Liver (tissue), 7 donors: ENCODE measurements at regions not wholly inside any gene's neighbourhood (a gene's known extent, or its start where the extent isn't known, plus 50 kb on each side); places are given as distances from the start of the nearest gene placed in this dataset.

Experiments
- DNase-seq: peaks from one replicate; pipeline ENCODE4 v3.0.0-alpha.2; 2017; ENCODE audit warnings: low spot score
- H3K27ac ChIP-seq, 2 donors: one replicate each; pipeline ENCODE4 v1.7.0; 2013; ENCODE audit warnings: inconsistent platforms in 2 of 2, low read length in 2 of 2, control low read depth in 1 of 2, low read depth in 1 of 2, mild to moderate bottlenecking in 1 of 2
- H3K27me3 ChIP-seq, 4 donors: one replicate each; pipeline versions ENCODE4 v1.6.1 to v1.7.0; 2013; ENCODE audit warnings: low read length in 3 of 4, inconsistent platforms in 1 of 4, mild to moderate bottlenecking in 1 of 4, moderate library complexity in 1 of 4; ENCODE audit not compliant: control insufficient read depth in 4 of 4, insufficient read depth in 4 of 4
- H3K36me3 ChIP-seq, 4 donors: one replicate each; pipeline versions ENCODE4 v1.6.1 to v1.7.0; 2013; ENCODE audit warnings: low read length in 3 of 4, mild to moderate bottlenecking in 3 of 4, low read depth in 1 of 4, moderate library complexity in 1 of 4; ENCODE audit not compliant: control insufficient read depth in 4 of 4, insufficient read depth in 3 of 4
- H3K4me1 ChIP-seq, 4 donors: one replicate each; pipeline versions ENCODE4 v1.6.1 to v1.7.0; 2013; ENCODE audit warnings: low read length in 3 of 4, mild to moderate bottlenecking in 3 of 4, moderate library complexity in 1 of 4; ENCODE audit not compliant: control insufficient read depth in 4 of 4, insufficient read depth in 4 of 4
- H3K4me3 ChIP-seq, 3 donors: one replicate each; pipeline versions ENCODE4 v1.6.1 to v1.7.0; 2013; ENCODE audit warnings: low read length in 3 of 3, control low read depth in 1 of 3, low read depth in 1 of 3, mild to moderate bottlenecking in 1 of 3
- H3K9ac ChIP-seq, 2 donors: one replicate each; pipeline ENCODE4 v1.7.0; 2013; ENCODE audit warnings: low read length in 2 of 2, mild to moderate bottlenecking in 2 of 2, moderate library complexity in 2 of 2, control low read depth in 1 of 2, low read depth in 1 of 2
- H3K9me3 ChIP-seq, 4 donors: one replicate each; pipeline versions ENCODE4 v1.6.1 to v1.7.0; 2013; ENCODE audit warnings: low read length in 3 of 4; ENCODE audit not compliant: control insufficient read depth in 4 of 4
- ATF3 ChIP-seq: IDR thresholded peaks from 2 replicates; pipeline ENCODE4 v1.6.1; 2016; ENCODE audit warnings: antibody characterized with exemption
- EGR1 ChIP-seq, 2 donors: IDR thresholded peaks; 2 replicates each; pipeline ENCODE4 v1.6.1; 2016 to 2018; ENCODE audit warnings: antibody characterized with exemption in 2 of 2, low read depth in 2 of 2
- FOXA1 ChIP-seq: IDR thresholded peaks from 2 replicates; pipeline ENCODE4 v1.6.1; 2016; ENCODE audit warnings: antibody characterized with exemption
- FOXA2 ChIP-seq: IDR thresholded peaks from 2 replicates; pipeline ENCODE4 v1.6.1; 2016; ENCODE audit warnings: antibody characterized with exemption
- GABPA ChIP-seq, 2 donors: IDR thresholded peaks in 1 of 2; conservative IDR thresholded peaks in 1 of 2; 2 replicates each; pipeline ENCODE4 v1.6.1; 2016; ENCODE audit warnings: antibody characterized with exemption in 2 of 2, mild to moderate bottlenecking in 1 of 2, moderate library complexity in 1 of 2
- HNF4A ChIP-seq, 2 donors: conservative IDR thresholded peaks; 2 replicates each; pipeline ENCODE4 v1.6.1; 2016; ENCODE audit warnings: antibody characterized with exemption in 2 of 2, mild to moderate bottlenecking in 2 of 2
- HNF4G ChIP-seq: IDR thresholded peaks from 2 replicates; pipeline ENCODE4 v1.6.1; 2016; ENCODE audit warnings: antibody characterized with exemption
- JUND ChIP-seq, 2 donors: IDR thresholded peaks; 2 replicates each; pipeline ENCODE4 v1.6.1; 2016; ENCODE audit warnings: antibody characterized with exemption in 2 of 2
- NR2F2 ChIP-seq: IDR thresholded peaks from 2 replicates; pipeline ENCODE4 v1.6.1; 2016; ENCODE audit warnings: antibody characterized with exemption
- RAD21 ChIP-seq, 2 donors: IDR thresholded peaks; 2 replicates each; pipeline ENCODE4 v1.6.1; 2016; ENCODE audit warnings: antibody characterized with exemption in 2 of 2, mild to moderate bottlenecking in 2 of 2
- REST ChIP-seq: IDR thresholded peaks from 2 replicates; pipeline ENCODE4 v1.6.1; 2016; ENCODE audit warnings: antibody characterized with exemption, mild to moderate bottlenecking
- RXRA ChIP-seq, 2 donors: IDR thresholded peaks; 2 replicates each; pipeline ENCODE4 v1.6.1; 2017 to 2018; ENCODE audit warnings: antibody characterized with exemption in 2 of 2, mild to moderate bottlenecking in 1 of 2
- SP1 ChIP-seq: IDR thresholded peaks from 2 replicates; pipeline ENCODE4 v1.6.1; 2018; ENCODE audit warnings: antibody characterized with exemption, mild to moderate bottlenecking
- TAF1 ChIP-seq: conservative IDR thresholded peaks from 2 replicates; pipeline ENCODE4 v1.6.1; 2016; ENCODE audit warnings: antibody characterized with exemption, mild to moderate bottlenecking
- YY1 ChIP-seq: IDR thresholded peaks from 2 replicates; pipeline ENCODE4 v1.6.1; 2016; ENCODE audit warnings: antibody characterized with exemption, mild to moderate bottlenecking
- ZBTB33 ChIP-seq: IDR thresholded peaks from 2 replicates; pipeline ENCODE4 v1.6.1; 2016; ENCODE audit warnings: antibody characterized with exemption
- WGBS: extraction: QIAGEN DNeasy Blood & Tissue Kit; methylation state at CpG from one replicate; pipeline ENCODE4 v1.1.7; 2013; 5-methylcytosine and 5-hydroxymethylcytosine counted together
- donor health status: healthy.
- donor health status: healthy.
- donor health status: healthy.
- donor health status: healthy.

- TF ChIP-seq ZBTB33 (no peak), GABPA (IDR thresholded peaks at IDR 0.05 in 1 of 2, conservative IDR thresholded peaks at IDR 0.05 in 1 of 2) (no peak), RXRA (IDR thresholded peaks at IDR 0.05) (no peak), NR2F2 (no peak), ATF3 (no peak), JUND (IDR thresholded peaks at IDR 0.05) (no peak), HNF4G (no peak), YY1 (no peak)
Measured at GRCh38 chr7:138204982-138205298, 128.7 kb downstream of the AKR1D1 start (continued).

GRCh38 chr7:138205614-138206150 lies 129.4 kb downstream of the AKR1D1 start:
- no peaks in the 10 kb centered on the region for H3K36me3 ChIP-seq
- TF ChIP-seq HNF4A (conservative IDR thresholded peaks at IDR 0.05) (no peak), ZBTB33 (no peak), YY1 (no peak), SP1 (no peak), REST (no peak), NR2F2 (no peak), ATF3 (no peak), GABPA (IDR thresholded peaks at IDR 0.05 in 1 of 2, conservative IDR thresholded peaks at IDR 0.05 in 1 of 2) (no peak), RXRA (IDR thresholded peaks at IDR 0.05) (no peak), FOXA1 (no peak), EGR1 (IDR thresholded peaks at IDR 0.05; ENCODE audit: low read depth in 2 of 2) (no peak), JUND (IDR thresholded peaks at IDR 0.05) (no peak), RAD21 (IDR thresholded peaks at IDR 0.05) (no peak), FOXA2 (no peak), TAF1 (no peak)
- no peaks in the 10 kb centered on the region for H3K9me3 ChIP-seq
- peaks cover 5 to 12% (median 7%) of the 10 kb centered on the region in 4 donors for H3K4me1 ChIP-seq
- WGBS, result 97% methylated on average over 2 of the region's 2 CpGs
- no peak overlapping the region for H3K27ac ChIP-seq
- H3K4me3 ChIP-seq, result no peak overlapping the region
- no peaks in the 10 kb centered on the region for H3K27me3 ChIP-seq
- no peak overlapping the region for H3K9ac ChIP-seq
- no peak for DNase-seq
